ENCODE measurements at regions not wholly inside any gene's neighbourhood (a gene's known extent, or its start where the extent isn't known, plus 50 kb on each side); places are given as distances from the start of the nearest gene placed in this dataset.

- H3K36me3 Mint-ChIP-seq (ENCODE audit: insufficient read depth, unreplicated experiment) = no peaks in the 10 kb centered on the region
- H3K9me3 ChIP-seq = no peaks in the 10 kb centered on the region
- H3K4me3 Mint-ChIP-seq (ENCODE audit: unreplicated experiment) = no peak overlapping the region
- no peaks in the 10 kb centered on the region for H3K27me3 ChIP-seq (replicated peaks; ENCODE audit: control insufficient read depth, insufficient read depth, low read length)
- H3K4me3 ChIP-seq (ENCODE audit: low read depth, low read length) = no peak overlapping the region
- no peak for TF ChIP-seq CTCF (IDR thresholded peaks at IDR 0.05; ENCODE audit: insufficient read depth in 1 of 2, low read depth in 1 of 2, low read length in 1 of 2, severe bottlenecking in 1 of 2, unreplicated experiment in 1 of 2)
- BruUV-seq (replicated peaks) = no TSS peak
- no peak overlapping the region for H3K27ac Mint-ChIP-seq (ENCODE audit: unreplicated experiment)
- H3K36me3 ChIP-seq (ENCODE audit: control insufficient read depth, insufficient read depth, low read length) = no peaks in the 10 kb centered on the region
- intact Hi-C loops (cut with micrococcal nuclease; ENCODE audit: unreplicated experiment) = no loop called here
- ChIA-PET CTCF (no interaction called here), POLR2A (no interaction called here)
- DNase-seq = no peak
- no peaks in the 10 kb centered on the region for H3K4me1 ChIP-seq
- H3K27me3 Mint-ChIP-seq (ENCODE audit: insufficient read depth, unreplicated experiment) = no peaks in the 10 kb centered on the region
- H3K4me1 Mint-ChIP-seq (ENCODE audit: low read depth, unreplicated experiment) = no peaks in the 10 kb centered on the region
- no peaks in the 10 kb centered on the region for H3K9me3 Mint-ChIP-seq (ENCODE audit: unreplicated experiment)
These were observed 324.0 kb downstream of the TLR4 start for GRCh38 chr9:118028225-118028624.

GRCh38 chr9:118029425-118029824 is 325.2 kb downstream of the TLR4 start:
- ChIA-PET POLR2A (no interaction called here), CTCF (no interaction called here)
- BruUV-seq (replicated peaks) = no TSS peak

GRCh38 chr9:118034701-118035100 is 330.5 kb downstream of the TLR4 start:
- H3K27me3 Mint-ChIP-seq (ENCODE audit: insufficient read depth, unreplicated experiment) = peaks cover 6% of the 10 kb centered on the region
- H3K27me3 ChIP-seq (replicated peaks; ENCODE audit: control insufficient read depth, insufficient read depth, low read length) = no peaks in the 10 kb centered on the region
- H3K36me3 ChIP-seq (ENCODE audit: control insufficient read depth, insufficient read depth, low read length) = no peaks in the 10 kb centered on the region
- no peak for TF ChIP-seq CTCF (IDR thresholded peaks at IDR 0.05; ENCODE audit: insufficient read depth in 1 of 2, low read depth in 1 of 2, low read length in 1 of 2, severe bottlenecking in 1 of 2, unreplicated experiment in 1 of 2)
- H3K4me3 Mint-ChIP-seq (ENCODE audit: unreplicated experiment) = no peak overlapping the region
- ChIA-PET POLR2A (no interaction called here), CTCF (no interaction called here)
- no peaks in the 10 kb centered on the region for H3K9me3 Mint-ChIP-seq (ENCODE audit: unreplicated experiment)
- no peak overlapping the region for H3K27ac Mint-ChIP-seq (ENCODE audit: unreplicated experiment)
- no peak for DNase-seq
- H3K4me1 ChIP-seq = no peaks in the 10 kb centered on the region
- H3K4me1 Mint-ChIP-seq (ENCODE audit: low read depth, unreplicated experiment) = no peaks in the 10 kb centered on the region
- BruUV-seq (replicated peaks) = no TSS peak
- H3K36me3 Mint-ChIP-seq (ENCODE audit: insufficient read depth, unreplicated experiment) = no peaks in the 10 kb centered on the region
- H3K4me3 ChIP-seq (ENCODE audit: low read depth, low read length) = no peak overlapping the region
- peaks cover 3% of the 10 kb centered on the region; the same call in 1 of the 2 replicates for H3K9me3 ChIP-seq
- intact Hi-C loops (cut with micrococcal nuclease; ENCODE audit: unreplicated experiment) = no loop called here

More at GRCh38 chr9:118029425-118029824, 325.2 kb downstream of the TLR4 start:
- H3K36me3 Mint-ChIP-seq (ENCODE audit: insufficient read depth, unreplicated experiment) = no peaks in the 10 kb centered on the region
- no peak overlapping the region for H3K4me3 Mint-ChIP-seq (ENCODE audit: unreplicated experiment)
- intact Hi-C loops (cut with micrococcal nuclease; ENCODE audit: unreplicated experiment) = no loop called here
- H3K9me3 Mint-ChIP-seq (ENCODE audit: unreplicated experiment) = no peaks in the 10 kb centered on the region
- Histone ChIP-seq H3K4me1 (no peaks in the 10 kb centered on the region), H3K27me3 (replicated peaks; ENCODE audit: control insufficient read depth, insufficient read depth, low read length) (no peaks in the 10 kb centered on the region), H3K4me3 (ENCODE audit: low read depth, low read length) (no peak overlapping the region), H3K9me3 (no peaks in the 10 kb centered on the region), H3K36me3 (ENCODE audit: control insufficient read depth, insufficient read depth, low read length) (no peaks in the 10 kb centered on the region)
- DNase-seq = no peak
- TF ChIP-seq CTCF (IDR thresholded peaks at IDR 0.05; ENCODE audit: insufficient read depth in 1 of 2, low read depth in 1 of 2, low read length in 1 of 2, severe bottlenecking in 1 of 2, unreplicated experiment in 1 of 2) = no peak
- H3K27me3 Mint-ChIP-seq (ENCODE audit: insufficient read depth, unreplicated experiment) = no peaks in the 10 kb centered on the region
- H3K27ac Mint-ChIP-seq (ENCODE audit: unreplicated experiment) = no peak overlapping the region
- H3K4me1 Mint-ChIP-seq (ENCODE audit: low read depth, unreplicated experiment) = no peaks in the 10 kb centered on the region

Measured in Caco-2 (cell line).